GM12873 (cell line): ENCODE measurements at regions not wholly inside any gene's neighbourhood (a gene's known extent, or its start where the extent isn't known, plus 50 kb on each side); places are given as distances from the start of the nearest gene placed in this dataset.

ENCODE experiments used
- CTCF ChIP-seq: IDR thresholded peaks from 2 replicates; pipeline ENCODE4 v1.5.1; 2012; ENCODE audit warnings: low read depth, mild to moderate bottlenecking, moderate library complexity, low read length, control low read depth; ENCODE audit not compliant: insufficient read depth; ENCODE audit errors: missing control alignments

- TF ChIP-seq CTCF, result no peak
These were observed 73.4 kb upstream of the PAK5 start for GRCh38 chr20:9912290-9912689.

DNA sequence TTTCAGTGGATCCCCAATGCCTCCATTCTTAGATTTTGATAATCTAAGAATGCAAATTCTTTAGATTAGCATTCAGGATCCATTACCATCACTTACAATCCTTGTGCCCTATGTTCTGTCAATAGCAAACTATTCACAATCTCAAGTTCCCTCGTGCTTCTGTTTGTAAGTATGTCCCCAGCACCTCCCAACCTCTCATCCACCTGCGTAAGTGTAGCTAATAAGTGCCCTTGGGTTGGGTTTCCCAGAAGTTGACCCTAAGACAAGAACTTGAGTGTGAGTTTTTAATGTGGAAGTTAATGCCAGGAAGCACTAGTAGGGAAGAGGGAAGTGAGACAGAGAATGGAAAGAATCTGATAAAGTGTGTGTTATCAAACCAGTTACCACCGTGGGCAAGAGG lies 72.6 kb upstream of the PAK5 start:
- no peak for TF ChIP-seq CTCF

- TF ChIP-seq CTCF, result no peak
These were observed 70.3 kb upstream of the PAK5 start for GRCh38 chr20:9909167-9909566.

DNA sequence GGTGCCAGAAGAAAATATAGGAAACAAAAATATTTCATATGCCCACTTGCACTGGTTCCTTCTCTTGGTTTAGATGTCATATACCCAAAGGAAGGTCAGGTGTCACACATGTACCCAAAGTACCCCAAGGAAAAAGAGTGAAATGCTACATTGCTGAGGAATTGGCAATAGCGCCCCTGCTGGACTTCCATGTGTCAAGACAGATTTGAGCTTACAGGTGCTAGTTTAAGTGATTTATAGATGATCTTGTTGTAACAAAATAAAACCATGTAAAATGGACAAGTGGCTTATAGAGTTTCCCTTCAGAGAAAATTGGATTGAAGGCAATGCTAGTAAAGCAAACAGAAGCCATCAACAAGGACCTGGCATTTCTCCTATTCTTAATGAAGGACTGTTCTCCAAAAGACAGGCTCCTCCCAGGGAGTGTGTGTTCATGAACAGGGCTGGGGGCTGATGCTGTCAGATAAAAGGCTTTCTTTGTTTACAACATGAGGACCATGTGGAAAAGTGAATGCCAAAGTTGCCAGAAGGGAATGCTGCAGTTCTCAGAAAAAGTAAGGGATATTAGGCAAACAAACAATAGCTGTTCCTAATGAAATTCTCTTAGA lies 64.3 kb upstream of the PAK5 start:
- TF ChIP-seq CTCF, result peak; percentile 70

DNA sequence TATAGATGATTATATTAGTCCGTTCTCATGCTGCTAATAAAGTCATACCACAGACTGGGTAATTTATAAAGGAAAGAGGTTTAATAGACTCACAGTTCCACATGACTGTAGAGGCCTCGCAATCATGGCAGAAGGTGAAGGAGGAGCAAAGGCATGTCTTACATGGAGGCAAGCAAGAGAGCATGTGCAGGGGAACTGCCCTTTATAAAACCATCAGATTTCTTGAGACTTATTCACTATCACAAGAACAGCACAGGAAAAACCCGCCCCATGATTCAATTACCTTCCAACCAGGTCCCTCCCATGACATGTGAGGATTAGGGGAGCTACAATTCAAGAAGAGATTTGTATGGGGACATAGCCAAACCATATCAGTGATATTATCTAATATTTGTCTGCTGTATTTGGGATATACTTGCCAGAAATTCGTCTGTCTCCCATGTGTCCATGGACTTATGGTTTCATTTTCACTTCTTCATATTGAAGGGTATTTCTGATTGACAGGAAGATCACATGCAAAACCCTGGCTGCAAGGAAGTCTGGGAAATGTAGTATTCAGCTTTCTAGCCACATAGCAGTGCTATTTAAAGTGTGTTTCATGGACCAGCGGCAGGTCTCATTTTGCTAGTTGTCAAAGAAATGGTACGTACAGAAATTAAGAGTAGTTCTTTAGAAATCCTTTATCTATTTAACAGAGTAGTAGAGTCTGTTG lies 50.5 kb upstream of the PAK5 start:
- TF ChIP-seq CTCF, result no peak
